22Rv1 (cell line): ENCODE measurements at regions not wholly inside any gene's neighbourhood (a gene's known extent, or its start where the extent isn't known, plus 50 kb on each side); places are given as distances from the start of the nearest gene placed in this dataset.

Experiments
- CTCF ChIP-seq: fragments of 450-650 bp; IDR thresholded peaks from 2 replicates; pipeline ENCODE4 v1.5.1; 2017; ENCODE audit warnings: mild to moderate bottlenecking
- ZFX ChIP-seq: fragments of 450-650 bp; IDR thresholded peaks from 2 replicates; pipeline ENCODE4 v1.6.1; 2017; ENCODE audit warnings: antibody characterized with exemption, borderline replicate concordance

GRCh38 chr12:112617153-112617505 lies 174.4 kb upstream of the RPH3A start:
- TF ChIP-seq CTCF (no peak), ZFX (no peak)
